ENCODE measurements at regions not wholly inside any gene's neighbourhood (a gene's known extent, or its start where the extent isn't known, plus 50 kb on each side); places are given as distances from the start of the nearest gene placed in this dataset.

DNA sequence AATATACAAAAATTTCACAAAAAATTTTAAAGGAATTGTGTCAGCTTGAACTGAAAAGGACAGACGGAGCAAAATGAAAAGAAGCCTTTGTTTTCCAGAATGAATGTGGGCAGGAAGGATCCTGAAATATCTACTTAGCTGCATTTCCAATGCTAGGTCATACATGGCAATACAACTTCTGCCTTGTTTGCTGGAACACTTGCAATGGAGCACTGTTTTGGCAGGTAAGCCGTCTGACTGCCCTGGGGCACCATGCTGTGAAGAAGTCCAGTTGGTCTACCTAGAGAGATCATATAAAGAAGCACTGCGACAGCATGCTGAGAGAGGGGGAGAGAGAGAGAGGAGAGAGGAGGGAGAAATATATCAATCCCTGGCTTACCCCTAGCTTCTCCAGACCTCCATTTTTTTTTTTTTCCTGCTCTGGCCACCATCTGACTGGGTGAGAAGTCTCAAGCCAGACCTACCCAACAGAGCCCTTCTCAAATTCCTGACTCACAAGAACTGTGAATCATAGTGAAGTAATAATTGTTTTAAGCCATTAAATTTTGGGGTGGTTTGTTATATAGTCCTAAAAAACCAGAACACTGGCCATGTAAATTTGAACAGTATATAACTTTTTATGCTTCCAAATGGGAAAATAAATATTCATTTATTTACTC lies 97.1 kb upstream of the PRICKLE1 start:
- TF ChIP-seq POLR2A (IDR thresholded peaks at IDR 0.05; ENCODE audit: low read depth, low read length), result no peak
- TF ChIP-seq EZH2 (IDR thresholded peaks at IDR 0.05; ENCODE audit: borderline replicate concordance, low read depth, low read length, severe bottlenecking), result no peak
- TF ChIP-seq POLR2AphosphoS5 (IDR thresholded peaks at IDR 0.05; ENCODE audit: insufficient read depth, low read depth, low read length), result no peak
- TF ChIP-seq, protein P1, sequence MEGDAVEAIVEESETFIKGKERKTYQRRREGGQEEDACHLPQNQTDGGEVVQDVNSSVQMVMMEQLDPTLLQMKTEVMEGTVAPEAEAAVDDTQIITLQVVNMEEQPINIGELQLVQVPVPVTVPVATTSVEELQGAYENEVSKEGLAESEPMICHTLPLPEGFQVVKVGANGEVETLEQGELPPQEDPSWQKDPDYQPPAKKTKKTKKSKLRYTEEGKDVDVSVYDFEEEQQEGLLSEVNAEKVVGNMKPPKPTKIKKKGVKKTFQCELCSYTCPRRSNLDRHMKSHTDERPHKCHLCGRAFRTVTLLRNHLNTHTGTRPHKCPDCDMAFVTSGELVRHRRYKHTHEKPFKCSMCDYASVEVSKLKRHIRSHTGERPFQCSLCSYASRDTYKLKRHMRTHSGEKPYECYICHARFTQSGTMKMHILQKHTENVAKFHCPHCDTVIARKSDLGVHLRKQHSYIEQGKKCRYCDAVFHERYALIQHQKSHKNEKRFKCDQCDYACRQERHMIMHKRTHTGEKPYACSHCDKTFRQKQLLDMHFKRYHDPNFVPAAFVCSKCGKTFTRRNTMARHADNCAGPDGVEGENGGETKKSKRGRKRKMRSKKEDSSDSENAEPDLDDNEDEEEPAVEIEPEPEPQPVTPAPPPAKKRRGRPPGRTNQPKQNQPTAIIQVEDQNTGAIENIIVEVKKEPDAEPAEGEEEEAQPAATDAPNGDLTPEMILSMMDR (IDR thresholded peaks at IDR 0.05; ENCODE audit: extremely low read depth in 1 of 2, insufficient read depth in 1 of 2, low read depth in 1 of 2, low read length in 2 of 2), result no peak
- no peak for TF ChIP-seq MYC (IDR thresholded peaks at IDR 0.05; ENCODE audit: low read depth, low read length)
- TF ChIP-seq GATA2 (IDR thresholded peaks at IDR 0.05; ENCODE audit: insufficient read depth, insufficient read length, low read depth, low read length), result no peak

Measured in endothelial cell of umbilical vein (primary cell).